ENCODE measurements at regions not wholly inside any gene's neighbourhood (a gene's known extent, or its start where the extent isn't known, plus 50 kb on each side); places are given as distances from the start of the nearest gene placed in this dataset.

- no peak for TF ChIP-seq CTCF (IDR thresholded peaks at IDR 0.05; ENCODE audit: insufficient read depth, low read depth, low read length)
- no peak for TF ChIP-seq EZH2 (IDR thresholded peaks at IDR 0.05; ENCODE audit: insufficient read depth, low read length)
These were observed 716.3 kb downstream of the TSN start for GRCh38 chr2:122471753-122472152.
